ENCODE measurements at regions not wholly inside any gene's neighbourhood (a gene's known extent, or its start where the extent isn't known, plus 50 kb on each side); places are given as distances from the start of the nearest gene placed in this dataset.

GRCh38 chr5:56415356-56415765, 182.2 kb upstream of the ANKRD55 start:
- H3K4me2 ChIP-seq (ENCODE audit: insufficient read depth, low read length) = peak overlapping the region; percentile 64
- POLR2A ChIA-PET = interaction anchor here (0.5 to 2.4 kb wide), 3 partner anchors 13 to 74 kb away, joined by 4 to 12 read pairs (median 5); no protein-coding TSS in a partner anchor
- TF ChIP-seq NBN (IDR thresholded peaks at IDR 0.05; ENCODE audit: low read depth) (peak; percentile 81; the same call in 1 of the 2 replicates), GABPB1 (CRISPR knock-in tag; IDR thresholded peaks at IDR 0.05) (peak; percentile 43; the same call in 1 of the 2 replicates), FOXJ2 (tag; IDR thresholded peaks at IDR 0.05) (peak; percentile 79), NCOR1 (IDR thresholded peaks at IDR 0.05) (peak; percentile 59), MAZ (CRISPR knock-in tag; conservative IDR thresholded peaks at IDR 0.05 in 1 of 2, IDR thresholded peaks at IDR 0.05 in 1 of 2) (peak in 1 of 2 experiments; percentile 71; a peak in 3 of 4 replicates), RCOR1 (IDR thresholded peaks at IDR 0.05; ENCODE audit: borderline replicate concordance in 1 of 2, low read depth in 2 of 2, low read length in 2 of 2) (peak in 1 of 2 experiments; percentile 30; a peak in 1 of 4 replicates), KLF13 (tag; IDR thresholded peaks at IDR 0.05; ENCODE audit: borderline replicate concordance, low read depth) (0 out of 2 replicates have a peak, but pooled peaks have one; percentile 10), SP1 (CRISPR knock-in tag; IDR thresholded peaks at IDR 0.05) (0 out of 2 replicates have a peak, but pooled peaks have one; percentile 15), SOX6 (IDR thresholded peaks at IDR 0.05) (peak; percentile 91), MYNN (IDR thresholded peaks at IDR 0.05) (no peak), MYNN (CRISPR knock-in tag; IDR thresholded peaks at IDR 0.05) (no peak), FOXK2 (conservative IDR thresholded peaks at IDR 0.05 in 1 of 2, IDR thresholded peaks at IDR 0.05 in 1 of 2; ENCODE audit: low read depth in 2 of 2) (peak; percentile 80 to 89; a peak in 3 of 4 replicates), CEBPB (tag; IDR thresholded peaks at IDR 0.05) (peak; percentile 74), SMARCE1 (IDR thresholded peaks at IDR 0.05) (peak; percentile 77; the same call in 1 of the 2 replicates), TEAD4 (IDR thresholded peaks at IDR 0.05; ENCODE audit: low read length) (peak; percentile 91), TEAD4 (CRISPR knock-in tag; IDR thresholded peaks at IDR 0.05; ENCODE audit: borderline replicate concordance) (no peak), CBFA2T2 (conservative IDR thresholded peaks at IDR 0.05) (peak; percentile 41)
- TF ChIP-seq, protein P1, sequence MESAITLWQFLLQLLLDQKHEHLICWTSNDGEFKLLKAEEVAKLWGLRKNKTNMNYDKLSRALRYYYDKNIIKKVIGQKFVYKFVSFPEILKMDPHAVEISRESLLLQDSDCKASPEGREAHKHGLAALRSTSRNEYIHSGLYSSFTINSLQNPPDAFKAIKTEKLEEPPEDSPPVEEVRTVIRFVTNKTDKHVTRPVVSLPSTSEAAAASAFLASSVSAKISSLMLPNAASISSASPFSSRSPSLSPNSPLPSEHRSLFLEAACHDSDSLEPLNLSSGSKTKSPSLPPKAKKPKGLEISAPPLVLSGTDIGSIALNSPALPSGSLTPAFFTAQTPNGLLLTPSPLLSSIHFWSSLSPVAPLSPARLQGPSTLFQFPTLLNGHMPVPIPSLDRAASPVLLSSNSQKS (CRISPR knock-in tag; IDR thresholded peaks at IDR 0.05) = no peak
- TF ChIP-seq, protein P2, sequence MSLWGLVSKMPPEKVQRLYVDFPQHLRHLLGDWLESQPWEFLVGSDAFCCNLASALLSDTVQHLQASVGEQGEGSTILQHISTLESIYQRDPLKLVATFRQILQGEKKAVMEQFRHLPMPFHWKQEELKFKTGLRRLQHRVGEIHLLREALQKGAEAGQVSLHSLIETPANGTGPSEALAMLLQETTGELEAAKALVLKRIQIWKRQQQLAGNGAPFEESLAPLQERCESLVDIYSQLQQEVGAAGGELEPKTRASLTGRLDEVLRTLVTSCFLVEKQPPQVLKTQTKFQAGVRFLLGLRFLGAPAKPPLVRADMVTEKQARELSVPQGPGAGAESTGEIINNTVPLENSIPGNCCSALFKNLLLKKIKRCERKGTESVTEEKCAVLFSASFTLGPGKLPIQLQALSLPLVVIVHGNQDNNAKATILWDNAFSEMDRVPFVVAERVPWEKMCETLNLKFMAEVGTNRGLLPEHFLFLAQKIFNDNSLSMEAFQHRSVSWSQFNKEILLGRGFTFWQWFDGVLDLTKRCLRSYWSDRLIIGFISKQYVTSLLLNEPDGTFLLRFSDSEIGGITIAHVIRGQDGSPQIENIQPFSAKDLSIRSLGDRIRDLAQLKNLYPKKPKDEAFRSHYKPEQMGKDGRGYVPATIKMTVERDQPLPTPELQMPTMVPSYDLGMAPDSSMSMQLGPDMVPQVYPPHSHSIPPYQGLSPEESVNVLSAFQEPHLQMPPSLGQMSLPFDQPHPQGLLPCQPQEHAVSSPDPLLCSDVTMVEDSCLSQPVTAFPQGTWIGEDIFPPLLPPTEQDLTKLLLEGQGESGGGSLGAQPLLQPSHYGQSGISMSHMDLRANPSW (CRISPR knock-in tag; IDR thresholded peaks at IDR 0.05) = no peak

More at GRCh38 chr5:56415356-56415765, 182.2 kb upstream of the ANKRD55 start:
- no peak overlapping the region for H3K4me3 ChIP-seq
- no peaks in the 10 kb centered on the region for H3K79me2 ChIP-seq (ENCODE audit: control insufficient read depth, insufficient read depth, low read length)
- peaks cover 0 to 15% of the 10 kb centered on the region in 2 experiments; a peak in 3 of 5 replicates for H3K4me1 ChIP-seq (replicated peaks in 1 of 2; ENCODE audit: control insufficient read depth in 2 of 2, insufficient read depth in 2 of 2, low read length in 2 of 2)
- no peaks in the 10 kb centered on the region for H4K20me1 ChIP-seq (replicated peaks; ENCODE audit: control insufficient read depth, insufficient read depth, low read length)
- H3K9me3 ChIP-seq (replicated peaks; ENCODE audit: control insufficient read depth, insufficient read depth, low read depth, low read length) = no peaks in the 10 kb centered on the region
- CTCF ChIA-PET (ENCODE audit: low intra/inter-chr PET ratio) = no interaction called here
- intact Hi-C loops (cut with micrococcal nuclease) (loop anchor here (1.0 to 10.0 kb wide), 2 partner anchors 79 to 141 kb away; no protein-coding TSS in a partner anchor), in situ Hi-C loops (cut with MboI) (no loop called here)
- no peaks in the 10 kb centered on the region for H3K9me1 ChIP-seq (ENCODE audit: control insufficient read depth, insufficient read depth, low read length)
- DNase-seq (ENCODE audit: extremely low read depth in 1 of 4, low spot score in 3 of 4) (peak in 3 of 4 experiments; percentile 12 to 75 (median 56)), FAIRE-seq (peak; percentile 86), ATAC-seq (peak; percentile 97)
- 0 out of 4 replicates have a peak overlapping the region, but pooled peaks of 1 of the 2 experiments have one; percentile 11 for H3K9ac ChIP-seq (ENCODE audit: insufficient read depth in 1 of 2, low read depth in 2 of 2, low read length in 2 of 2)
- H3K27me3 ChIP-seq (ENCODE audit: control insufficient read depth in 2 of 2, insufficient read depth in 2 of 2, low read length in 2 of 2) = no peaks in the 10 kb centered on the region
- peak overlapping the region; percentile 77 for H2AFZ ChIP-seq (ENCODE audit: low read depth, low read length)
- 0% methylated on average over 3 of the region's 3 CpGs for WGBS (ENCODE audit: insufficient coverage, low coverage, missing lambda C conversion rate)
- BruUV-seq (replicated peaks) = no TSS peak
- H3K36me3 ChIP-seq (ENCODE audit: control insufficient read depth, insufficient read depth, low read length) = no peaks in the 10 kb centered on the region
- peak overlapping the region; percentile 57; the same call in 2 of the 3 replicates for H3K27ac ChIP-seq (ENCODE audit: extremely low read depth, low read depth, low read length)

All from K562 (cell line).